Spleen (tissue), 11 donors: ENCODE measurements at regions not wholly inside any gene's neighbourhood (a gene's known extent, or its start where the extent isn't known, plus 50 kb on each side); places are given as distances from the start of the nearest gene placed in this dataset.

ENCODE experiments used
- DNase-seq: peaks from one replicate; pipeline ENCODE4 v3.0.0-alpha.2; 2020
- H3K27ac ChIP-seq, 8 donors: fragments of 200-600 bp; sonication (generic) in 7 of 8; 1 replicate in 4 of 8; 2 replicates in 4 of 8; pipeline versions ENCODE4 v1.5.0 to v1.8.0; 2016 to 2021; ENCODE audit warnings: inconsistent platforms in 4 of 8, mild to moderate bottlenecking in 4 of 8, moderate library complexity in 1 of 8
- H3K27me3 ChIP-seq, 7 donors: fragments of 200-600 bp; sonication (generic) in 6 of 7; replicated peaks in 1 of 7; 1 replicate in 4 of 7; 2 replicates in 3 of 7; pipeline versions ENCODE4 v1.5.0 to v1.8.0; 2016 to 2021; ENCODE audit warnings: inconsistent platforms in 3 of 7, mild to moderate bottlenecking in 1 of 7
- H3K36me3 ChIP-seq, 6 donors: fragments of 200-600 bp; sonication (generic) in 5 of 6; 1 replicate in 4 of 6; 2 replicates in 2 of 6; pipeline versions ENCODE4 v1.5.0 to v1.8.0; 2016 to 2021; ENCODE audit warnings: inconsistent platforms in 2 of 6
- H3K4me1 ChIP-seq, 6 donors: fragments of 200-600 bp; sonication (generic) in 5 of 6; 1 replicate in 3 of 6; 2 replicates in 3 of 6; pipeline versions ENCODE4 v1.5.0 to v1.8.0; 2016 to 2021; ENCODE audit warnings: inconsistent platforms in 3 of 6
- H3K4me3 ChIP-seq, 8 donors: fragments of 200-600 bp; sonication (generic) in 7 of 8; 1 replicate in 4 of 8; 2 replicates in 4 of 8; pipeline versions ENCODE4 v1.5.0 to v1.8.0; 2016 to 2021; ENCODE audit warnings: inconsistent platforms in 4 of 8, mild to moderate bottlenecking in 4 of 8, moderate library complexity in 2 of 8
- H3K9me3 ChIP-seq, 8 donors: fragments of 200-600 bp; sonication (generic) in 7 of 8; 1 replicate in 4 of 8; 2 replicates in 4 of 8; pipeline versions ENCODE4 v1.5.0 to v1.8.0; 2016 to 2021; ENCODE audit warnings: inconsistent platforms in 4 of 8
- CTCF ChIP-seq, 11 experiments: fragments of 200-600 bp in 7 of 11; fragments of 450-650 bp in 4 of 11; sonication (generic) in 4 of 11; IDR thresholded peaks in 8 of 11; conservative IDR thresholded peaks in 3 of 11; 1 replicate in 7 of 11; 2 replicates in 4 of 11; pipeline versions ENCODE4 v1.4.0 to v1.8.0; 2016 to 2021; ENCODE audit warnings: antibody characterized with exemption in 11 of 11, inconsistent platforms in 4 of 11, mild to moderate bottlenecking in 1 of 11
- POLR2A ChIP-seq, 3 donors: fragments of 450-650 bp; IDR thresholded peaks; one replicate each; pipeline ENCODE4 v1.5.1; 2017; ENCODE audit warnings: antibody characterized with exemption in 3 of 3, mild to moderate bottlenecking in 1 of 3
- POLR2AphosphoS5 ChIP-seq, 3 donors: sonication (generic); formaldehyde crosslinking; IDR thresholded peaks; one replicate each; pipeline ENCODE4 v1.5.1; 2017; ENCODE audit warnings: antibody characterized with exemption in 3 of 3
- WGBS, 5 donors: extraction: QIAGEN DNeasy Blood & Tissue Kit in 3 of 5; methylation state at CpG; one replicate each; pipeline versions ENCODE4 v1.1.5 to v1.1.7; 2013 to 2018; 5-methylcytosine and 5-hydroxymethylcytosine counted together
- intact Hi-C: fragments of 100-400 bp; cut with DNase I; formaldehyde crosslinking; loops from one replicate; pipeline ENCODE4 v1.15.0; 2023; ENCODE audit warnings: low total_unique reads
- donor health status: healthy with polysubstance abuse.
- donor health status: DM: no; HTN: no; CAD: no; lungs with moderate emphysema.
- donor health status: DM: no; HTN: no; CAD: no.
- donor health status: Bipolar disorder and iron deficiency.
- donor health status: healthy.
- donor health status: DM: no; HTN: no; CAD: no.
- donor health status: DM: yes; HTN: yes; CAD: no.

- H3K9me3 ChIP-seq, result no peaks in the 10 kb centered on the region
- H3K4me3 ChIP-seq, result no peak overlapping the region
- intact Hi-C loops, result no loop called here
- 26 to 35% (median 34%) methylated on average over 2 of the region's 2 CpGs for WGBS, 5 donors
- TF ChIP-seq CTCF (IDR thresholded peaks at IDR 0.05 in 8 of 11, conservative IDR thresholded peaks at IDR 0.05 in 3 of 11) (no peak), POLR2AphosphoS5 (IDR thresholded peaks at IDR 0.05) (no peak), POLR2A (IDR thresholded peaks at IDR 0.05) (no peak)
- DNase-seq, result no peak
- H3K27ac ChIP-seq, result no peak overlapping the region
- H3K4me1 ChIP-seq, result no peaks in the 10 kb centered on the region
- peaks cover 0 to 13% (median 0%) of the 10 kb centered on the region in 7 donors for H3K27me3 ChIP-seq
- no peaks in the 10 kb centered on the region for H3K36me3 ChIP-seq
These were observed 293.8 kb downstream of the NXPE2 start for GRCh38 chr11:114972105-114972504.

GRCh38 chr11:114977651-114978050, 299.3 kb downstream of the NXPE2 start:
- Histone ChIP-seq H3K4me3 (no peak overlapping the region), H3K27ac (no peak overlapping the region), H3K9me3 (no peaks in the 10 kb centered on the region), H3K4me1 (no peaks in the 10 kb centered on the region), H3K36me3 (no peaks in the 10 kb centered on the region), H3K27me3 (peaks cover 0 to 12% (median 0%) of the 10 kb centered on the region in 7 donors)
- intact Hi-C loops, result no loop called here
- 66 to 88% (median 83%) methylated on average over 4 of the region's 4 CpGs for WGBS, 5 donors
- TF ChIP-seq POLR2AphosphoS5 (IDR thresholded peaks at IDR 0.05) (no peak), POLR2A (IDR thresholded peaks at IDR 0.05) (no peak), CTCF (IDR thresholded peaks at IDR 0.05 in 8 of 11, conservative IDR thresholded peaks at IDR 0.05 in 3 of 11) (no peak)
- no peak for DNase-seq

GRCh38 chr11:114982141-114982540, 303.8 kb downstream of the NXPE2 start:
- 33 to 67% (median 51%) methylated on average over 1 of the region's 1 CpG for WGBS, 5 donors
- Histone ChIP-seq H3K4me1 (peaks cover 0 to 9% (median 0%) of the 10 kb centered on the region in 6 donors), H3K36me3 (no peaks in the 10 kb centered on the region), H3K27me3 (peaks cover 0 to 11% (median 0%) of the 10 kb centered on the region in 7 donors), H3K27ac (no peak overlapping the region), H3K9me3 (no peaks in the 10 kb centered on the region), H3K4me3 (no peak overlapping the region)
- DNase-seq, result no peak
- intact Hi-C loops, result no loop called here
- TF ChIP-seq POLR2A (IDR thresholded peaks at IDR 0.05), result no peak
- TF ChIP-seq CTCF (IDR thresholded peaks at IDR 0.05 in 8 of 11, conservative IDR thresholded peaks at IDR 0.05 in 3 of 11), result no peak
- TF ChIP-seq POLR2AphosphoS5 (IDR thresholded peaks at IDR 0.05), result no peak

- Histone ChIP-seq H3K4me3 (no peak overlapping the region), H3K9me3 (no peaks in the 10 kb centered on the region), H3K27me3 (peaks cover 0 to 18% (median 0%) of the 10 kb centered on the region in 7 donors), H3K27ac (no peak overlapping the region), H3K36me3 (no peaks in the 10 kb centered on the region), H3K4me1 (peaks cover 0 to 17% (median 0%) of the 10 kb centered on the region in 6 donors)
- WGBS, 5 donors, result 74 to 78% (median 76%) methylated on average over 9 of the region's 9 CpGs
- intact Hi-C loops, result no loop called here
- no peak for DNase-seq
- TF ChIP-seq POLR2A (IDR thresholded peaks at IDR 0.05) (no peak), CTCF (IDR thresholded peaks at IDR 0.05 in 8 of 11, conservative IDR thresholded peaks at IDR 0.05 in 3 of 11) (no peak), POLR2AphosphoS5 (IDR thresholded peaks at IDR 0.05) (no peak)
These were observed 306.4 kb downstream of the NXPE2 start for GRCh38 chr11:114984611-114985163.
